GM21825 (cell line): ENCODE measurements at regions not wholly inside any gene's neighbourhood (a gene's known extent, or its start where the extent isn't known, plus 50 kb on each side); places are given as distances from the start of the nearest gene placed in this dataset.
"Not testable (repeated sequence)": the region's sequence is repeated elsewhere in the genome, so short reads cannot be mapped to it uniquely, and the experiment has no call there.

Source experiments
- ATAC-seq: cut with Tn5 transposase; IDR thresholded peaks from one replicate; pipeline ENCODE4 v1.9.1; 2021; ENCODE audit warnings: mild to moderate bottlenecking, moderate library complexity; ENCODE audit not compliant: unreplicated experiment

DNA sequence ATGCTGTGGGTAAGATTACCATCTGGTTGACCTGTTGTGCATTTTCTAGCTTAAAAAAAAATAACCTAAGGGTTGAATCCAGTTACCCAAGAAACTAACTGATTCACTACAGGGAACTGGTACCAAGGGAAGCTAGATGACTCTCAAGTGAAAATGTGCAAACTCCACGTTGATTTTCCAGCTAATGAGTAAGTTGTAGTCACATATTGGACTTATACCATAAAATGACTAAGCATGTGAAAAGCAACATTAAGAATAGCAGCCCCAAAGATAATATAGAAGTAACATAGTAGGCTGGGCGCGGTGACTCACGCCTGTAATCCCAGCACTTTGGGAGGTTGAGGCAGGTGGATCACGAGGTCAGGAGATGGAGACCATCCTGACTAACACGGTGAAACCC, 270.9 kb downstream of the SPRY1 start:
- no peak for ATAC-seq

GRCh38 chr4:123667991-123668390, 271.4 kb downstream of the SPRY1 start:
- ATAC-seq: no peak

GRCh38 chr4:123671636-123672404, 275.2 kb downstream of the SPRY1 start:
- peak; percentile 94 for ATAC-seq

- ATAC-seq: no peak
These were observed 276.4 kb downstream of the SPRY1 start for GRCh38 chr4:123672987-123673386.

GRCh38 chr4:123673971-123674370, 277.4 kb downstream of the SPRY1 start:
- no peak for ATAC-seq

DNA sequence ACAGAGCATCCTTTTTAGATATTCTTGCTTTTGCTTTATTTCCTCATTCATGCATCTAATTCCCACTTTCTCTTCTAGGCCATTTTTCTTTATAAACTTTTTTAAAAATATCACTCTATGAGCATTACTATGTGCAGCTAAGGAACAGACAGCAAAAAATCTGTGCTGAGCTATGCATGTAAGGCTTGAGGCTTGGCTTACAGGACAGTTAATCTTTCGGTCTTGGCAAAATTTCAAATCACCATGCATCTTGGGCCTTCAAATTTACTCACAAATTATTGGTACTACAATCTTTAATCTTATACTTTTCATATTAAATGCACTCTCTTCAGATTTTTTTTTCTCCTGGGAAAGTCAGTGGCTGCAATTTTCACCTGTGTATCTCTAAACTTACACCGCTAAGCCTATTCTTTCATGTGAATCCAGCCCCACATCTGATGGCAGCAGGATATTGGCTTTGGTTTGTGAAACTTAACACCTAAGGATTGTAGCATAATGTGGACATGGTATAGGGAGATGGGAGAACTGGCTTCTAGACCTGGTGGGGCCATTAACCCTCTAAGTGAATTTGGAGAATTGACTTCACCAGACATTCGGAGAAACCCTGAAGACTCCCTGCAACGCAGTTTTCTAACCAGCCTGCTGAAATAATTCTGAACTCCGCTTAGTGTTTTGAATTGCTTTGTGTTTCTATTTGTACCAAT, 278.3 kb downstream of the SPRY1 start:
- no peak for ATAC-seq

- ATAC-seq: no peak
These were observed 279.0 kb downstream of the SPRY1 start for GRCh38 chr4:123675567-123675966.

DNA sequence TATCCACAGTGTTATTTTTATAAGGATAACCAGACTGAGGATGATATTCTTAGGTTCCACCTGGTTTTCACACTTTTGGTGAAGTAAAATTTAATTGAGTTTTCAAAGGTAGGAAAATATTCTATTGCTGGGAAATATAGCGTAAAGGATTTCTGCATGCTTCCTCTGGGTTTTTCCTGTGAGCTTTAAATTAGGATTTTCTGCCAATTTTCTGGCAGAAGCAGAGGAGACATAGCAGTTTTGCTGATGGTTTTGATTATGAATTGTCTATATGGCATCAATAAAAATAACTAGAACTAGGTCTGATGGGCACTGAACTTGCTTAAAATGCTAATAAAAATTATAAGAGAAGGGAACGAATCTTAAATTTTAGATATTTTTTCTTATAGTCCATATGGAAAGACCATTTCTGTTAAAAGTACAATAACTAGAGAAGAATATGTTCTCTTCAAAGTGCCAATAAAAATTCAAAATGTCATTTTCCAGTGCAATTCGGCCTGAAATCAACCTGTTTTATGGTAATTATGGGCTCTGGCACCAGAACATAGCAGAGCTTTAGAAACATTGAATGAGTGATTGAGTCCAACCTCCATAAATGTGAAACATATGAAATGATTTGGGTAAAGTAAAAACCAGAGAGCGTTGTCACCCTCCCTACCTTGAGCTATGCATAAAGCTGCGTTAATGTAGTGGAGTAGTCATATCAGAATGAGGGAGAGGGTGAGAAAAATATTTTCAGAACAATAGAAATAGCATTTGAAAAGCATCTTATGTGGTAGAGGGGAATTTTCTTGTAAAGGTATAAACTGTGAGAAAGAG, 279.7 kb downstream of the SPRY1 start:
- no peak for ATAC-seq

DNA sequence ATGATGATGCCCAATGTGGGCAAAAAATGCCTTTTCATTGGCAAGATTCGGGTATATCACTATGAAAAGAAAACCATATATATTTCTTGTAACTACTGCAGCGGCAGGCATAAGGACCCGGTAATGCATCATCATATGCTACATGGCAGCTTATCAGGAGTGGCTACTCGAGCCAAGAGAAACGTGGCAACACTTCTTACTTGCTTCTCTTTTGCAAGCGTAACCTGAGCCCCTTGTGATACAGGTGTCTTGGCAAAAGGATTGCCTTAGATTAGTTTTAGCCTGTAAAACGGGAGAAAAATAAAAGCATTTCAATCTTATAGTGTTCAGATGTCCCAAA, 280.3 kb downstream of the SPRY1 start:
- no peak for ATAC-seq

DNA sequence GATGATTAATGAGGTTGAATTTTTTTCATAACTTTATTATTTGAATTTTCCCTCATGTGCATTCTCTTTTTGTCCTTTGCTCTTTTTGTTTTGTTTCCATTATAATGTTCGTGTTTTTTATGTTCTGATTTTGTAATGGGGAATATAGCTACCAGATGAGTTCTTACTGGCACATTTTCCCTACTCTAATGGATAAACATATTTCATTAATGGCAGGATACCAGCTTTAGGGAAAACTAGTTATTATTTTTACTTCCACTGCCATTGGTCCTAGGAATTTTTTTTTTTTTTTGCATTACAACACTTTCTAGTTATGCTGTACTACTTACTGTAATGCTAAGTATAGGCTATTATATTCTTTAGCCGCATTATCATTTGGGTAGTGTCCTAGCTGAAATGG, 286.3 kb downstream of the SPRY1 start:
- ATAC-seq: no peak

DNA sequence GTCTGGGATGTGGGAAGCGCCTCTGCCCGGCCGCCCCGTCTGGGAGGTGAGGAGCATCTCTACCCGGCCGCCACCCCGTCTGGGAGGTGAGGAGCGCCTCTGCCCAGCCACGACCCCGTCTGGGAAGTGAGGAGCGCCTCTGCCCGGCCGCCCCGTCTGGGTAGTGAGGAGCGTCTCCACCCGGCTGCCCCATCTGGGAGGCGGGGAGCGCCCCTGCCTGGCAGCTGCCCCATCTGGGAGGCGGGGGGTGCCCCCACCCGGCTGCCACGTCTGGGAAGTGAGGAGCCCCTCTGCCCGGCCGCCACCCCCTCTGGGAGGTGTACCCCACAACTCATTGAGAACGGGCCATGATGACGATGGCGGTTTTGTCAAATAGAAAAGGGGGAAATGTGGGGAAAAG, 288.3 kb downstream of the SPRY1 start:
- ATAC-seq: not testable (repeated sequence)

- not testable (repeated sequence) for ATAC-seq
These were observed 298.9 kb downstream of the SPRY1 start for GRCh38 chr4:123695531-123695930.

- ATAC-seq: no peak
These were observed 300.1 kb downstream of the SPRY1 start for GRCh38 chr4:123696687-123697086.

DNA sequence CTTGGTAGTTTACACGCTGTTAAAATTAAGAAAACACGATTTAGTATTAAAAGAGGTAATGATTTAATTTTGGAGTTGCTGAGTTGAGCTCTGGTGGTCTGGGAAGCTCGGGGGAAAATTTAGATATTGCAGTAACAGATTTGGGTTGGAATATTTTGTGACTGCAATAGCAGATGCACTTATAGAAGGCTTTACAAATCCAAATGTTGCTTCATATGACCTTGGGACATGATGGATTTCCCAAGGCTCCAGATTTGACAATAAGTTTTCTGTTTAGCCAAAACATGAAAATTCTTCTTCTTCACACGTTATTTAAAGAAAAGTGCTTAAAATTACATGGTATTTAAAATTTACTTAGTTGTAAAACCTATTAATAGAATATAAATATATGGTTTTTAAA, 302.0 kb downstream of the SPRY1 start:
- no peak for ATAC-seq

DNA sequence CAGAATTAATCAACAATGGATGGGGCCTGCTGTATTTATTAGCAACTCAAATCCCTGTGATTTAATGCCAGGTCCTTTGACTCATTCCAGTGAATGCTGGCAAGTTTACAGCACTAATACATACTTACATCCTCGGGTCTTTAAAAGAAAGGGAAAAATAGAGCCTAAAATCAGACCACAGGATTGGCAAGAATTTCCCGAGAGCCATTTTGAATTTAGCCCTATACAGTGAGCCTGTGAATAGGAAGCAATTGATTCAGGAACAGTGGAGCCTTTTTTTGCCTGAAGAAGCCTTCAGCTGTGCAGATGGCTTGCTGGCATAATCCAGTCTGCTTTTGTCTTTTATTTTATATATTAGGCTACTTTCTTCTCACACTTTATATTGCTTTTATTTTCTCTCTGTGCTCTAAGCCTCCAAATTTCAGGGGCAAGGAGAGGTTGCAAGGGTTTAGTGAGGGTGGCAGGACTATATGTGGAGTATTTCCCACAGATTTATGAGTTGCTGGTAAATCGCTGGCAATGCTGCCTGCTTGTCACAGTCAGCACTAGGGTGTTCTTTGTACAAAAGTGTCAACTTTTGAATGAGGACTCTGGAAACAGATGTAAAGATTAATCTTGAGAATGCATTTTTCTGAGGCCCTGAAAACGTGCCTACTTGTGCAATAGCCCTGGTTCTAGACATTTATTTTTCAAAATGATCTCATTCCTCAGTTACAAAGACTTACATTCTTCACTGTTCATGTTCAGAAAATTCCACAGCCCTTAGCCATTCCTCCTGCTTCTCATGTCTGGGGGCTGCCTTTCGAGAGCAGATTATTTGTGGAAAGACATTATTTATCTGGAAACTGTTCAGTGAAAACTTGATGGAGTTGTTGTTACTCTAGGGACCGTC, 303.5 kb downstream of the SPRY1 start:
- no peak for ATAC-seq

DNA sequence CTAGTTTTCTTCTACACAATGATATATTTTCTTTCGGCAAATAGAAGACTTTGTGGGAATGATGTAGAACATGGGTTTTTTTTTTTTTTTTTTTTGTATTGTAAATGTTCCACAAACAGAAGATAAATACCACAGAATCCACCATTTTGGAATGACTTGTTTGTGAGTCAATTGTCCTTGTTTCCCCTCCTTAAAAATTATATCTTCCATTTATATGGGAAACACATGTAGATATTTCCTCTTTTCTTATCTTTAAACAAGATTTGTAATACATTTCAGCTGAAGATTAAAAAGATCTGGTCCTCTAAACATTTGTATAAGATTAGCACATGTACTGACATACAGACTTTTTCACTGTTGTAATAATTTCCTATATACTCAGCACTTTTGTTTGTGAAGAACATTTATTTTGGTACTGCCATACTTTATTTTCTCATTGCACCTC, 304.6 kb downstream of the SPRY1 start:
- ATAC-seq: no peak

DNA sequence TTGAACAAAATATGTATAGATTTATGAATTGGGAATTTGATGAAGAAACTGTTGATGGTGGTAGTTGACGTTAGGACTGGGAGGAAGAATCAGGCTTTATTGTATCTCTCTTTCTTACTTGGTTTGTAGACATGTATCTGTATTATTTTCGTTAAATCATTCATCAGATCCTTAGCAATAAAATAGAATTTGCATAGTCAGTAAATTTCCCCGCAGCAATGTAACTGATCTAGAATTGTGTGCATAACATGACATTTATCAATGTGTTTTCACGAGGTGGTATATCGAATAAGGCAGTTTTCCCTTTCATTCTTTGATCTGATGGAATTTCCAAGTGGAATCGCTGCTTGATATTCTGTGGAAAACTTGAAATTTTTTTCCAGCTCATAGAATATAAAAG, 308.8 kb downstream of the SPRY1 start:
- no peak for ATAC-seq

- ATAC-seq: no peak
These were observed 310.4 kb downstream of the SPRY1 start for GRCh38 chr4:123706973-123707372.

DNA sequence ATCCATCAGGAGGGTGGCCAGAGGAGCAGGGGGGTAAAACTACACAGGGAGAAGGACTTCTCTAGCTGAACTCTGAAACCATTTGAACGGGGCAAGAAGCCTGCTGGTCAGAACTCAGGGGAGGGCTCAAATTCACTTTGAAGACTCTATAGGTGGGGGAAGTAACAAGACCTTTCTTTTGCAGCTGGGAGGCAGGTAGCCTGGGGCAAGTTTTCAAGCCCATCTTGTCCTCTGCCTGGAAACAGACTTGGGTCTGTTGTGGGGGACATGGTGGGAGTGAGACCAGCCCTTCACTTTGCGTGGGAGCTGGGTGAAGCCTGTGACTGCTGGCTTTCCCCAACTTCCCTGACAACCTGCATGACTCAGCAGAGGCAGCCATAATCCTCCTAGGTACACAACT, 312.3 kb downstream of the SPRY1 start:
- no peak for ATAC-seq

DNA sequence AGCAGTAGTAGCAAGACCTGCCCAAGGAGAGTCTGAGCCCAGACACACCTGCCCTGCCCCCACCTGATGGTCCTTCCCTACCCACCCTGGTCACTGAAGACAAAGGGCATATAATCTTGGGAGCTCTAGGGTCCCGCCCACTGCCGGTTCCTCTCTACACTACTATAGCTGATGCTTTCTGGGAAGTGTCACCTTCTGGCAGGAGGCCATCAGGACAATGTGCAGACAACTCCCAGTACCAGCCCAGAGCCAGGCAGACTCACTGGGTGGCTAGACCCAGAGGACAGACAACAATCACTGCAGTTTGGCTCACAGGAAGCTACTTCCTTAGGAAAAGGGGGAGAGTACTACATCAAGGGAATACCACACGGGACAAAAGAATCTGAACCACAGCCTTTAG, 312.7 kb downstream of the SPRY1 start:
- ATAC-seq: no peak

DNA sequence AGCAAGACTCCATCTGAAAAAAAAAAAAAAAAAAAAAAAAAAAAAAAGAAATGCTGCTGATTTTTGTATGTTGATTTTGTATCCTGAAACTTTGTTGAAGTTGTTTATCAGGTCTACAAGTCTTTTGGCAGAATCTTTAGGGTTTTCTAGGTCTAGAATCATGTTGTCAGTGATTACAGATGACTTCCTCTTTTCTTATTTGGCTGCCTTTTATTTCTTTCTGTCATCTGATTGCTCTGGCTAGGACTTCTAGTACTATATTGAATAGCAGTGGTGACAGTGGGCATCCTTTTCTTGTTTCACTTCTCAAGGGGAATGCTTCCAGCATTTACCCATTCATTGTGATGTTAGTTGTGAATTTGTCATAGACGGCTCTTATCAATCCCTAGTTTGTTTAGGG, 334.4 kb downstream of the SPRY1 start:
- no peak for ATAC-seq
